Small intestine (tissue), 7 donors: ENCODE measurements at regions not wholly inside any gene's neighbourhood (a gene's known extent, or its start where the extent isn't known, plus 50 kb on each side); places are given as distances from the start of the nearest gene placed in this dataset.

Experiments used
- DNase-seq, 2 donors: peaks; one replicate each; pipeline versions ENCODE4 v3.0.0 to v3.0.0-alpha.2; 2013
- FAIRE-seq: peaks from 2 replicates; lab custom pipeline; 2012; peaks lifted over from hg19 to GRCh38; lab: Jason Lieb, UNC
- H3K27ac ChIP-seq, 3 donors: one replicate each; pipeline ENCODE4 v1.5.1; 2013; ENCODE audit warnings: low read length in 2 of 3, mild to moderate bottlenecking in 2 of 3, control low read depth in 1 of 3, inconsistent platforms in 1 of 3, low read depth in 1 of 3, moderate library complexity in 1 of 3
- H3K27me3 ChIP-seq, 3 donors: one replicate each; pipeline ENCODE4 v1.6.1; 2013; ENCODE audit warnings: low read length in 3 of 3, inconsistent platforms in 1 of 3; ENCODE audit not compliant: control insufficient read depth in 3 of 3, insufficient read depth in 3 of 3
- H3K36me3 ChIP-seq, 3 donors: one replicate each; pipeline ENCODE4 v1.6.1; 2013; ENCODE audit warnings: low read length in 3 of 3, inconsistent platforms in 1 of 3, low read depth in 1 of 3, mild to moderate bottlenecking in 1 of 3, moderate library complexity in 1 of 3; ENCODE audit not compliant: control insufficient read depth in 3 of 3, insufficient read depth in 2 of 3
- H3K4me1 ChIP-seq, 3 donors: one replicate each; pipeline ENCODE4 v1.6.1; 2013; ENCODE audit warnings: low read length in 2 of 3, inconsistent platforms in 1 of 3, low read depth in 1 of 3, mild to moderate bottlenecking in 1 of 3, moderate library complexity in 1 of 3; ENCODE audit not compliant: control insufficient read depth in 3 of 3, insufficient read depth in 2 of 3
- H3K4me3 ChIP-seq, 3 donors: one replicate each; pipeline ENCODE4 v1.5.1; 2013; ENCODE audit warnings: low read length in 3 of 3, control low read depth in 1 of 3, inconsistent platforms in 1 of 3, low read depth in 1 of 3, mild to moderate bottlenecking in 1 of 3, moderate library complexity in 1 of 3
- H3K9me3 ChIP-seq, 2 donors: one replicate each; pipeline ENCODE4 v1.6.1; 2013; ENCODE audit warnings: low read depth in 1 of 2, low read length in 1 of 2; ENCODE audit not compliant: control insufficient read depth in 2 of 2, insufficient read depth in 1 of 2
- WGBS, 3 donors: extraction: QIAGEN DNeasy Blood & Tissue Kit; methylation state at CpG; one replicate each; pipeline ENCODE4 v1.1.7; 2013; 5-methylcytosine and 5-hydroxymethylcytosine counted together
- donor health status: healthy with polysubstance abuse.
- donor health status: control.
- donor health status: control.
- donor health status: Bipolar disorder and iron deficiency.
- donor health status: healthy.

- 69 to 82% (median 71%) methylated on average over 4 of the region's 4 CpGs for WGBS, 3 donors
- Histone ChIP-seq H3K4me1 (peaks cover 0 to 14% (median 7%) of the 10 kb centered on the region in 3 donors), H3K9me3 (no peaks in the 10 kb centered on the region), H3K4me3 (no peak overlapping the region), H3K27ac (peak overlapping the region in 1 of 3 donors; percentile 20), H3K27me3 (no peaks in the 10 kb centered on the region), H3K36me3 (no peaks in the 10 kb centered on the region)
- FAIRE-seq (no peak), DNase-seq (no peak)
These were observed 63.3 kb upstream of the STK17B start for GRCh38 chr2:196234672-196235071.

GRCh38 chr2:196238836-196239380 is 67.5 kb upstream of the STK17B start:
- H3K27ac ChIP-seq = peak overlapping the region in 1 of 3 donors; percentile 14
- no peaks in the 10 kb centered on the region for H3K9me3 ChIP-seq
- peaks cover 0 to 6% (median under 1%) of the 10 kb centered on the region in 3 donors for H3K4me1 ChIP-seq
- no peaks in the 10 kb centered on the region for H3K36me3 ChIP-seq
- DNase-seq = no peak
- H3K27me3 ChIP-seq = no peaks in the 10 kb centered on the region
- FAIRE-seq = no peak
- H3K4me3 ChIP-seq = no peak overlapping the region
- WGBS, 3 donors = 75 to 91% (median 77%) methylated on average over 2 of the region's 2 CpGs

DNA sequence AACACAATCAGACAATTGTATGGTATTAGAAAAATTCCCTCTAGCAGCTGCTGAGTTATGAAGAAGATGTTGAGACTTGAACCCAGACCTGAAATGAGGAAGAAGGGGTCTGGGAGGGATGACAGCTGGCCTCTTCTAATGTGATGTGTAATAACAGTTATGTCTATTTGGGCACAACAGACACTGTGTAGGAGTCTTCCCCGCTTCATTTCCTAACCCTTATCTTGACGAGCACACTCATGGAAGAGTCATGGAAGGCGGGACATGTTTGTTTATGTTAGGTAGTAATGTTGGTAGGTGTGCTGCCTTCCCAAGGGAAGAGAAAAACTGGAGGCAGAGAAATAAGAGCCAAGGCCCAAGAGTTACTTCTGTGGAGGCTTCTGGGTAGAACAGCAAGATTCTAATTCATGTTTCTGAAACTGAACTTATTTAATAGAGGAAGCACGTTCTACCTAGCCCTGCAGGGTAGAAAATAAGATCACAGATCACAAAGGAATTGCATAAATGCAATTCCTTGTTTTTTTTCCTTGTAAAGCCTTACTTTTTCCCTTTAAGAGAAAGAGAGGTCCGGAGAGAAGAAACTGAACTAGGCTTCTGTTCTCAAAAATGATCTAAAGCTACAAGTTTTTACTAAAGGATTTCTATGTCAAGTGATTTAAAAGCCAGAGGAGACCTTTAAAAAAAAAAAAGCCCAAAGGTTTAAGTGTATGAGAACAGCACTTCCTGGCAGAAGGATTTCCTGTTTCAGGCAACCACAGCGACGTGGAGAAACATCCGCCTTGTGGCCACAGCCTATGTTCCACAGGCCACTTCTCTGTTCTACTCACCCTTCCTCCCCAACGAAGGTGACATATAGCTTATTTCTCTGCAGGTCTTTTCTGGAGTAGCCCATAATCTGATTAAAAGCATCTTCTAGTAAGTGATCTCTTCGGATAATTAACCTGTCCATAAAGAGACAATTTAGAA is 68.5 kb upstream of the STK17B start:
- Histone ChIP-seq H3K9me3 (no peaks in the 10 kb centered on the region), H3K4me3 (no peak overlapping the region), H3K27ac (peak overlapping the region in 2 of 3 donors; percentile 76 to 96), H3K4me1 (peaks cover 0 to 6% (median 0%) of the 10 kb centered on the region in 3 donors), H3K36me3 (no peaks in the 10 kb centered on the region), H3K27me3 (no peaks in the 10 kb centered on the region)
- peak; percentile 21 to 69 for DNase-seq
- FAIRE-seq = peak; percentile 36
- 58 to 71% (median 61%) methylated on average over 10 of the region's 10 CpGs for WGBS, 3 donors

- H3K4me1 ChIP-seq = peaks cover 0 to 6% (median 5%) of the 10 kb centered on the region in 3 donors
- H3K27ac ChIP-seq = peak overlapping the region in 2 of 3 donors; percentile 12 to 86
- no peaks in the 10 kb centered on the region for H3K27me3 ChIP-seq
- DNase-seq = no peak
- no peak for FAIRE-seq
- H3K9me3 ChIP-seq = no peaks in the 10 kb centered on the region
- H3K36me3 ChIP-seq = no peaks in the 10 kb centered on the region
- H3K4me3 ChIP-seq = no peak overlapping the region
- 62 to 92% (median 87%) methylated on average over 3 of the region's 3 CpGs for WGBS, 3 donors
These were observed 69.8 kb upstream of the STK17B start for GRCh38 chr2:196241175-196241574.

GRCh38 chr2:196242131-196242620 is 70.8 kb upstream of the STK17B start:
- Histone ChIP-seq H3K36me3 (no peaks in the 10 kb centered on the region), H3K27ac (peak overlapping the region in 2 of 3 donors; percentile 2 to 88), H3K27me3 (no peaks in the 10 kb centered on the region), H3K4me1 (peaks cover 0 to 6% (median 5%) of the 10 kb centered on the region in 3 donors), H3K9me3 (no peaks in the 10 kb centered on the region), H3K4me3 (no peak overlapping the region)
- FAIRE-seq (no peak), DNase-seq (peak in 1 of 2 donors; percentile 34)
- WGBS, 3 donors = 73 to 80% (median 78%) methylated on average over 7 of the region's 7 CpGs

GRCh38 chr2:196244516-196244915 is 73.1 kb upstream of the STK17B start:
- no peak for FAIRE-seq
- Histone ChIP-seq H3K4me3 (no peak overlapping the region), H3K27ac (no peak overlapping the region), H3K9me3 (no peaks in the 10 kb centered on the region), H3K27me3 (no peaks in the 10 kb centered on the region), H3K4me1 (peaks cover 0 to 5% (median 0%) of the 10 kb centered on the region in 3 donors), H3K36me3 (no peaks in the 10 kb centered on the region)
- 94 to 98% (median 97%) methylated on average over 2 of the region's 2 CpGs for WGBS, 3 donors
- DNase-seq = no peak

DNA sequence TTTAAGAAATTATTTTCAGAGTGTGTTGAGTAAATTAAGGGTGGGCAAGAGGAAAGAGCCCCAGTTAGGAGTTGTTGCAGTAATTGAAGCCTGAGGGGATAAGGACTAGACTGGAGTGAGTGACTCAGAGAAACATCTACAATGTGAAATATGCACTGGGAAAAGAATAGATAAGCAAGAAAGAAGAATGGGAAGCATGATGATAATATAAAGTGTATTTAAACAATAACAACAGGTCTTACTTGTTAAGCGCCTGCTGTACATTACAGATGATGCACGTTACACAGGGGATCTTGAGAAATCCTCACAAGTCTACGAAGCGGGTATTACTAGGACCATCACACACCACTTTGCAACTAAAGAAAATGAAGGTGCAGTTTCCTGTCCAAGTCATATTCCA is 73.6 kb upstream of the STK17B start:
- 95 to 96% (median 96%) methylated on average over 4 of the region's 4 CpGs for WGBS, 3 donors

DNA sequence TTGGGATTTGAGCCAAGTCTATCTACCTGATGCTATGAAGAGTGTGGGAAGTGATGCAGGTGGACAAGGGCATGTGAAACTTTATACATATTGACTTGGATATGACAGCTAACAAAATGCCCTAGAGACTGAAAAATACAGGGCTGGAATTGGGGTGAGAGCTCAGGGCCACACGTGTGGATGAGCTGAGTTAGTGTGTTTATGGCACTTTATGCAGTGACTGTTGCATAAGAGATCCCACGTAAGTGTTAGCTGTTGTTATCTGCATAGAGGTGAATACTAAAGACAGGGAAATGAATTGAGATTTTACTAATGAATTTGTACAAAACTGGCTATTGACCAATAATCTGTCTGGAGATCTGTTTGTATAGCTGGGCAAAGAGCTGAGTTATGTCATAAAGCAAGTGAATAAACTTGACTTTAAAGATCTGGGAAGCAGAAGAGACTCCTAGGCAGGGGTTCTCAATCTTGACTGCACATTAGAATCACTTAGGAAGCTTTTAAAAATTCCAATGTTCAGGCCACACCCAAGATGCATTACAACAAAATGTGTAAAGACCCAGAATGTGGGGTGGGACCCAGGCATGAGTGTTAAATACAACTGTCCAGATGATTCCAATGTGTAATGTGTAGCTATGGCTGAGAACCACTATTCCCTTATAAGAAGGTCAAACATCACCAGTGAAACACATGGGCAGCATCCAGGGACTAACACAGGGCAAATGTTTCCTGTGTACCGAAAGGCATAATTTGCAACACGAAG is 74.2 kb upstream of the STK17B start:
- FAIRE-seq = no peak
- Histone ChIP-seq H3K9me3 (no peaks in the 10 kb centered on the region), H3K4me1 (peaks cover 0 to 8% (median 0%) of the 10 kb centered on the region in 3 donors), H3K4me3 (no peak overlapping the region), H3K27ac (no peak overlapping the region), H3K27me3 (no peaks in the 10 kb centered on the region), H3K36me3 (no peaks in the 10 kb centered on the region)
- WGBS, 3 donors = 64 to 76% (median 71%) methylated on average over 4 of the region's 4 CpGs
- DNase-seq = peak in 1 of 2 donors; percentile 58

More for the DNA sequence above, 73.6 kb upstream of the STK17B start:
- no peak for DNase-seq
- Histone ChIP-seq H3K27ac (no peak overlapping the region), H3K4me3 (no peak overlapping the region), H3K4me1 (peaks cover 0 to 7% (median 0%) of the 10 kb centered on the region in 3 donors), H3K9me3 (no peaks in the 10 kb centered on the region), H3K36me3 (no peaks in the 10 kb centered on the region), H3K27me3 (no peaks in the 10 kb centered on the region)
- FAIRE-seq = no peak
